ENCODE measurements at regions not wholly inside any gene's neighbourhood (a gene's known extent, or its start where the extent isn't known, plus 50 kb on each side); places are given as distances from the start of the nearest gene placed in this dataset.

DNA sequence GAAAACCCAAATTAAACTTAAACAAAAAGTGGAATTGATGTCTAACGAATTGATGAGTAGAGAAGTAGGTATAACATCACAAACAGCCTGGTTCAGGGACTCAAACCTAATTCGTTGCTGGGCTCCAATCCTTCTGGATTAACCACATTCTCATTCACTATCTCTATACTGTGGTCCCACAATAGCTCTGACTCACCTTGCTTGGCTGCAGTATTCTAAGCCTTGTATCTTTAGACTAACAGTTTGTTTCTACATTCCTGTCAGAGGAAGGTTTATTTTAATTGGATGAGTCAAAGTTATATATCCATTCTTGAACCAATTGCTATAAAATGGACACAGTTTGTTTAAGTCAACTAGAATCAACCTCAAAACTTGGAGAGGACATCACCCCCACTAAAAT lies 530.5 kb upstream of the PTCHD4 start:
- TF ChIP-seq POLR2A (IDR thresholded peaks at IDR 0.05; ENCODE audit: low read depth, low read length) (no peak), POLR2AphosphoS5 (IDR thresholded peaks at IDR 0.05; ENCODE audit: low read depth, low read length) (no peak)
